H9 (cell line): ENCODE measurements at regions not wholly inside any gene's neighbourhood (a gene's known extent, or its start where the extent isn't known, plus 50 kb on each side); places are given as distances from the start of the nearest gene placed in this dataset.

Source experiments
- DNase-seq: peaks from one replicate; pipeline ENCODE4 v3.0.0-alpha.2; 2017
- H2AFZ ChIP-seq: one replicate; pipeline ENCODE4 v1.6.1; 2013; ENCODE audit warnings: mild to moderate bottlenecking, low read length, control low read depth, moderate library complexity
- H2AK5ac ChIP-seq: 2 replicates; pipeline ENCODE4 v1.6.1; 2013; ENCODE audit warnings: low read length, control low read depth, mixed read lengths; ENCODE audit not compliant: insufficient read length
- H2BK120ac ChIP-seq: one replicate; pipeline ENCODE4 v1.6.1; 2013; ENCODE audit warnings: low read depth, mild to moderate bottlenecking, low read length, control low read depth, inconsistent platforms; ENCODE audit not compliant: poor library complexity, severe bottlenecking
- H2BK12ac ChIP-seq: 2 replicates; pipeline ENCODE4 v1.6.1; 2013; ENCODE audit warnings: low read length, control low read depth, mixed read lengths, low read depth; ENCODE audit not compliant: insufficient read length
- H2BK15ac ChIP-seq: 2 replicates; pipeline ENCODE4 v1.6.1; 2013; ENCODE audit warnings: low read depth, low read length, control low read depth
- H2BK20ac ChIP-seq: one replicate; pipeline ENCODE4 v1.6.1; 2013; ENCODE audit warnings: low read depth, mild to moderate bottlenecking, low read length, control low read depth, inconsistent platforms; ENCODE audit not compliant: poor library complexity, severe bottlenecking
- H2BK5ac ChIP-seq: 2 replicates; pipeline ENCODE4 v1.6.1; 2013; ENCODE audit warnings: low read length, control low read depth, mixed read lengths; ENCODE audit not compliant: insufficient read length
- H3K14ac ChIP-seq: 2 replicates; pipeline ENCODE4 v1.6.1; 2013; ENCODE audit warnings: low read length, control low read depth; ENCODE audit not compliant: insufficient read depth
- H3K18ac ChIP-seq: 2 replicates; pipeline ENCODE4 v1.6.1; 2013; ENCODE audit warnings: low read depth, mild to moderate bottlenecking, mixed read lengths, low read length, control low read depth; ENCODE audit not compliant: insufficient read length
- H3K23ac ChIP-seq: 2 replicates; pipeline ENCODE4 v1.6.1; 2013; ENCODE audit warnings: low read length, control low read depth, mixed read lengths, low read depth; ENCODE audit not compliant: insufficient read length
- H3K23me2 ChIP-seq: 2 replicates; pipeline ENCODE4 v1.6.1; 2013; ENCODE audit warnings: low read depth, mild to moderate bottlenecking, mixed read lengths, low read length, control low read depth; ENCODE audit not compliant: insufficient read length, poor library complexity, severe bottlenecking
- H3K27ac ChIP-seq: 2 replicates; pipeline ENCODE4 v1.5.1; 2013; ENCODE audit warnings: low read length, control low read depth, mixed read lengths, low read depth; ENCODE audit not compliant: insufficient read length
- H3K27me3 ChIP-seq: 2 replicates; pipeline ENCODE4 v1.6.1; 2013; ENCODE audit warnings: low read length, control low read depth, inconsistent platforms; ENCODE audit not compliant: insufficient read depth
- H3K4ac ChIP-seq: 2 replicates; pipeline ENCODE4 v1.6.1; 2013; ENCODE audit warnings: low read depth, mild to moderate bottlenecking, control low read depth, inconsistent platforms, low read length, moderate library complexity
- H3K4me1 ChIP-seq: 2 replicates; pipeline ENCODE4 v1.6.1; 2013; ENCODE audit warnings: low read length, control low read depth, inconsistent platforms; ENCODE audit not compliant: insufficient read depth
- H3K4me2 ChIP-seq: 2 replicates; pipeline ENCODE4 v1.6.1; 2013; ENCODE audit warnings: low read length, control low read depth, mixed read lengths; ENCODE audit not compliant: insufficient read length, insufficient read depth
- H3K56ac ChIP-seq: 2 replicates; pipeline ENCODE4 v1.6.1; 2013; ENCODE audit warnings: low read depth, mild to moderate bottlenecking, mixed read lengths, low read length, control low read depth; ENCODE audit not compliant: insufficient read length
- H3K79me1 ChIP-seq: 2 replicates; pipeline ENCODE4 v1.6.1; 2013; ENCODE audit warnings: low read depth, mild to moderate bottlenecking, moderate library complexity, low read length, control low read depth, inconsistent platforms; ENCODE audit not compliant: insufficient read depth, poor library complexity, severe bottlenecking
- H3K79me2 ChIP-seq: 2 replicates; pipeline ENCODE4 v1.6.1; 2013; ENCODE audit warnings: low read length, control low read depth, inconsistent platforms; ENCODE audit not compliant: insufficient read depth
- H3K9ac ChIP-seq: 2 replicates; pipeline ENCODE4 v1.6.1; 2013; ENCODE audit warnings: low read length, control low read depth, mixed read lengths; ENCODE audit not compliant: insufficient read length; ENCODE audit errors: extremely low read depth
- H3K9me3 ChIP-seq: one replicate; pipeline ENCODE4 v1.6.1; 2013; ENCODE audit warnings: low read depth, low read length, inconsistent platforms; ENCODE audit not compliant: control insufficient read depth
- H3T11ph ChIP-seq: one replicate; pipeline ENCODE4 v1.6.1; 2013; ENCODE audit warnings: mild to moderate bottlenecking, low read length, control low read depth, inconsistent platforms
- H4K20me1 ChIP-seq: one replicate; pipeline ENCODE4 v1.6.1; 2013; ENCODE audit not compliant: control insufficient read depth, insufficient read length, insufficient read depth
- H4K5ac ChIP-seq: 2 replicates; pipeline ENCODE4 v1.6.1; 2013; ENCODE audit warnings: low read depth, mild to moderate bottlenecking, mixed read lengths, low read length, control low read depth; ENCODE audit not compliant: insufficient read length
- H4K8ac ChIP-seq: replicated peaks from 2 replicates; pipeline ENCODE4 v1.6.1; 2013; ENCODE audit warnings: low read length, control low read depth, mixed read lengths, low read depth; ENCODE audit not compliant: insufficient read length
- H4K91ac ChIP-seq: 2 replicates; pipeline ENCODE4 v1.6.1; 2013; ENCODE audit warnings: low read depth, mild to moderate bottlenecking, moderate library complexity, mixed read lengths, low read length, control low read depth; ENCODE audit not compliant: insufficient read length
- H3K27ac Mint-ChIP-seq, 3 experiments: 2 replicates in 2 of 3; 3 replicates in 1 of 3; pipeline ENCODE4 v1.8.0; 2020 to 2021; ENCODE audit warnings: mixed read lengths in 3 of 3, mild to moderate bottlenecking in 1 of 3, moderate library complexity in 1 of 3
- H3K27me3 Mint-ChIP-seq: 2 replicates; pipeline ENCODE4 v1.8.0; 2021; ENCODE audit warnings: low read depth, mild to moderate bottlenecking, moderate library complexity, mixed read lengths
- H3K36me3 Mint-ChIP-seq, 3 experiments: 2 replicates in 2 of 3; 3 replicates in 1 of 3; pipeline ENCODE4 v1.8.0; 2020 to 2021; ENCODE audit warnings: low read depth in 3 of 3, mixed read lengths in 3 of 3; ENCODE audit not compliant: insufficient read depth in 1 of 3
- H3K4me1 Mint-ChIP-seq, 2 experiments: 2 replicates each; pipeline ENCODE4 v1.8.0; 2020; ENCODE audit warnings: mixed read lengths in 2 of 2
- H3K4me3 Mint-ChIP-seq, 2 experiments: 2 replicates in 1 of 2; 3 replicates in 1 of 2; pipeline ENCODE4 v1.8.0; 2020 to 2021; ENCODE audit warnings: mild to moderate bottlenecking in 2 of 2, mixed read lengths in 2 of 2, moderate library complexity in 1 of 2
- H3K9me3 Mint-ChIP-seq, 2 experiments: 2 replicates in 1 of 2; 3 replicates in 1 of 2; pipeline ENCODE4 v1.8.0; 2020; ENCODE audit warnings: mild to moderate bottlenecking in 2 of 2, mixed read lengths in 2 of 2, moderate library complexity in 1 of 2
- CTCF ChIP-seq: fragments of 200-600 bp; sonication (generic); conservative IDR thresholded peaks from 3 replicates; pipeline ENCODE4 v1.8.0; 2021; ENCODE audit warnings: antibody characterized with exemption, mild to moderate bottlenecking
- WGBS: extraction: QIAGEN DNeasy Blood & Tissue Kit; methylation state at CpG from one replicate; pipeline ENCODE4 v1.1.7; 2013; ENCODE audit warnings: missing lambda C conversion rate, low lambda C conversion rate, mixed read lengths; ENCODE audit not compliant: insufficient read length; ENCODE audit errors: extremely low coverage; 5-methylcytosine and 5-hydroxymethylcytosine counted together

- Histone ChIP-seq H3K79me2 (no peaks in the 10 kb centered on the region), H3K4ac (no peak overlapping the region), H4K20me1 (no peaks in the 10 kb centered on the region), H3K56ac (no peak overlapping the region), H3K4me1 (no peaks in the 10 kb centered on the region), H3K18ac (no peak overlapping the region), H2AFZ (no peak overlapping the region), H2BK15ac (no peak overlapping the region), H2BK5ac (no peak overlapping the region), H4K8ac (no peak overlapping the region), H4K91ac (no peak overlapping the region), H3K14ac (no peak overlapping the region), H3K4me2 (no peak overlapping the region), H2AK5ac (no peak overlapping the region), H3K23me2 (no peaks in the 10 kb centered on the region), H3K79me1 (no peaks in the 10 kb centered on the region), H4K5ac (no peak overlapping the region), H3T11ph (no peak overlapping the region), H3K9me3 (no peaks in the 10 kb centered on the region), H3K9ac (no peak overlapping the region), H2BK120ac (no peak overlapping the region), H3K23ac (no peak overlapping the region), H2BK12ac (no peak overlapping the region), H3K27me3 (no peaks in the 10 kb centered on the region), H3K27ac (no peak overlapping the region), H2BK20ac (no peak overlapping the region)
- no peak overlapping the region for H3K27ac Mint-ChIP-seq
- peaks cover 2 to 7% of the 10 kb centered on the region in 2 experiments; a peak in 2 of 5 replicates for H3K9me3 Mint-ChIP-seq
- H3K36me3 Mint-ChIP-seq = no peaks in the 10 kb centered on the region; a peak in 1 of 7 replicates
- H3K4me3 Mint-ChIP-seq = no peak overlapping the region
- no peaks in the 10 kb centered on the region for H3K27me3 Mint-ChIP-seq
- no peak for TF ChIP-seq CTCF
- no CpG with 5 or more reads among the region's 2 CpGs for WGBS
- DNase-seq = no peak
- peaks cover 0 to 3% of the 10 kb centered on the region in 2 experiments; a peak in 1 of 4 replicates for H3K4me1 Mint-ChIP-seq
These were observed 679.4 kb downstream of the TNS3 start for GRCh38 chr7:46902463-46902862.
